ENCODE measurements at regions not wholly inside any gene's neighbourhood (a gene's known extent, or its start where the extent isn't known, plus 50 kb on each side); places are given as distances from the start of the nearest gene placed in this dataset.

- TF ChIP-seq, protein P1, sequence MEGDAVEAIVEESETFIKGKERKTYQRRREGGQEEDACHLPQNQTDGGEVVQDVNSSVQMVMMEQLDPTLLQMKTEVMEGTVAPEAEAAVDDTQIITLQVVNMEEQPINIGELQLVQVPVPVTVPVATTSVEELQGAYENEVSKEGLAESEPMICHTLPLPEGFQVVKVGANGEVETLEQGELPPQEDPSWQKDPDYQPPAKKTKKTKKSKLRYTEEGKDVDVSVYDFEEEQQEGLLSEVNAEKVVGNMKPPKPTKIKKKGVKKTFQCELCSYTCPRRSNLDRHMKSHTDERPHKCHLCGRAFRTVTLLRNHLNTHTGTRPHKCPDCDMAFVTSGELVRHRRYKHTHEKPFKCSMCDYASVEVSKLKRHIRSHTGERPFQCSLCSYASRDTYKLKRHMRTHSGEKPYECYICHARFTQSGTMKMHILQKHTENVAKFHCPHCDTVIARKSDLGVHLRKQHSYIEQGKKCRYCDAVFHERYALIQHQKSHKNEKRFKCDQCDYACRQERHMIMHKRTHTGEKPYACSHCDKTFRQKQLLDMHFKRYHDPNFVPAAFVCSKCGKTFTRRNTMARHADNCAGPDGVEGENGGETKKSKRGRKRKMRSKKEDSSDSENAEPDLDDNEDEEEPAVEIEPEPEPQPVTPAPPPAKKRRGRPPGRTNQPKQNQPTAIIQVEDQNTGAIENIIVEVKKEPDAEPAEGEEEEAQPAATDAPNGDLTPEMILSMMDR (IDR thresholded peaks at IDR 0.05): no peak
- TF ChIP-seq POLR2A (IDR thresholded peaks at IDR 0.05): no peak
These were observed 185.7 kb downstream of the IRX5 start for GRCh38 chr16:55116165-55116920.
